Ovary (tissue), 3 donors: ENCODE measurements at regions not wholly inside any gene's neighbourhood (a gene's known extent, or its start where the extent isn't known, plus 50 kb on each side); places are given as distances from the start of the nearest gene placed in this dataset.

ENCODE experiments used
- CTCF ChIP-seq, 3 donors: fragments of 450-650 bp in 2 of 3; fragments of 200-600 bp in 1 of 3; IDR thresholded peaks; one replicate each; pipeline versions ENCODE4 v1.5.1 to v1.8.0; 2016 to 2022; ENCODE audit warnings: antibody characterized with exemption in 3 of 3, mild to moderate bottlenecking in 1 of 3
- POLR2A ChIP-seq: fragments of 450-650 bp; IDR thresholded peaks from one replicate; pipeline ENCODE4 v1.6.1; 2017; ENCODE audit warnings: antibody characterized with exemption, mild to moderate bottlenecking, moderate library complexity
- donor health status: DM: no; HTN: no; CAD: no.

GRCh38 chr1:197998110-197998509, 80.9 kb downstream of the LHX9 start:
- TF ChIP-seq CTCF (IDR thresholded peaks at IDR 0.05) (no peak), POLR2A (no peak)
